GM19467 (cell line): ENCODE measurements at regions not wholly inside any gene's neighbourhood (a gene's known extent, or its start where the extent isn't known, plus 50 kb on each side); places are given as distances from the start of the nearest gene placed in this dataset.

Experiments
- ATAC-seq: cut with Tn5 transposase; IDR thresholded peaks from one replicate; pipeline ENCODE4 v1.9.1; 2021; ENCODE audit warnings: mild to moderate bottlenecking, moderate library complexity; ENCODE audit not compliant: unreplicated experiment

- no peak for ATAC-seq
Observed at GRCh38 chr11:95586155-95586554, 203.4 kb downstream of the FAM76B start.

- no peak for ATAC-seq
Observed at GRCh38 chr11:95585752-95586077, 203.9 kb downstream of the FAM76B start.

- no peak for ATAC-seq
Observed at GRCh38 chr11:95585069-95585751, 204.4 kb downstream of the FAM76B start.

- ATAC-seq: no peak
Observed at GRCh38 chr11:95584589-95584988, 205.0 kb downstream of the FAM76B start.

- no peak for ATAC-seq
Observed at GRCh38 chr11:95584180-95584579, 205.4 kb downstream of the FAM76B start.

- no peak for ATAC-seq
Observed at GRCh38 chr11:95577716-95578460, 211.7 kb downstream of the FAM76B start.

- no peak for ATAC-seq
Observed at GRCh38 chr11:95576146-95576845, 213.3 kb downstream of the FAM76B start.

GRCh38 chr11:95575517-95575916 lies 214.1 kb downstream of the FAM76B start:
- no peak for ATAC-seq

- ATAC-seq: no peak
Observed at GRCh38 chr11:95571718-95572260, 217.8 kb downstream of the FAM76B start.

- no peak for ATAC-seq
Observed at GRCh38 chr11:95570845-95571244, 218.7 kb downstream of the FAM76B start.

GRCh38 chr11:95569207-95569606 lies 220.4 kb downstream of the FAM76B start:
- ATAC-seq: no peak

GRCh38 chr11:95568281-95568680 lies 221.3 kb downstream of the FAM76B start:
- no peak for ATAC-seq

- no peak for ATAC-seq
Observed at GRCh38 chr11:95567685-95568084, 221.9 kb downstream of the FAM76B start.

GRCh38 chr11:95566211-95566610 lies 223.4 kb downstream of the FAM76B start:
- no peak for ATAC-seq

GRCh38 chr11:95565724-95566141 lies 223.8 kb downstream of the FAM76B start:
- no peak for ATAC-seq

- no peak for ATAC-seq
Observed at GRCh38 chr11:95563859-95564258, 225.7 kb downstream of the FAM76B start.

GRCh38 chr11:95563173-95563572 lies 226.4 kb downstream of the FAM76B start:
- ATAC-seq: no peak

GRCh38 chr11:95562196-95562921 lies 227.2 kb downstream of the FAM76B start:
- no peak for ATAC-seq

GRCh38 chr11:95559899-95560298 lies 229.7 kb downstream of the FAM76B start:
- no peak for ATAC-seq

GRCh38 chr11:95557376-95557775 lies 232.2 kb downstream of the FAM76B start:
- ATAC-seq: no peak
